GM23338 (cell line): ENCODE measurements at regions not wholly inside any gene's neighbourhood (a gene's known extent, or its start where the extent isn't known, plus 50 kb on each side); places are given as distances from the start of the nearest gene placed in this dataset.

ENCODE experiments used
- ATAC-seq: fragments of 200-7000 bp; cut with Tn5 transposase; 3 replicates; pipeline ENCODE4 v1.9.1; 2020
- DNase-seq: peaks from one replicate; pipeline ENCODE4 v3.0.0-alpha.2; 2015; ENCODE audit warnings: low spot score
- H2AFZ ChIP-seq: fragments of 200-600 bp; sonication (generic); 2 replicates; pipeline ENCODE4 v1.8.0; 2016; ENCODE audit warnings: antibody characterized with exemption, mild to moderate bottlenecking, moderate library complexity
- H3F3A ChIP-seq: fragments of 200-600 bp; sonication (generic); replicated peaks from 2 replicates; pipeline ENCODE4 v1.8.0; 2017; ENCODE audit warnings: antibody characterized with exemption, mixed run types, low read depth
- H3K27ac ChIP-seq: fragments of 200-600 bp; sonication (generic); 2 replicates; pipeline ENCODE4 v1.6.1; 2016; ENCODE audit warnings: low read depth
- H3K27me3 ChIP-seq: fragments of 200-600 bp; sonication (generic); 2 replicates; pipeline ENCODE4 v1.8.0; 2016; ENCODE audit warnings: mild to moderate bottlenecking, mixed run types, moderate library complexity; ENCODE audit not compliant: insufficient read depth
- H3K36me3 ChIP-seq: fragments of 200-600 bp; sonication (generic); 2 replicates; pipeline ENCODE4 v1.8.0; 2016; ENCODE audit warnings: mild to moderate bottlenecking; ENCODE audit not compliant: insufficient read depth
- H3K4me1 ChIP-seq: fragments of 200-600 bp; sonication (generic); 2 replicates; pipeline ENCODE4 v1.8.0; 2016; ENCODE audit warnings: mild to moderate bottlenecking, moderate library complexity; ENCODE audit not compliant: insufficient read depth
- H3K4me2 ChIP-seq: fragments of 200-600 bp; sonication (generic); 2 replicates; pipeline ENCODE4 v1.7.1; 2017; ENCODE audit warnings: mixed run types
- H3K4me3 ChIP-seq: fragments of 200-600 bp; sonication (generic); 2 replicates; pipeline ENCODE4 v1.6.1; 2016; ENCODE audit warnings: mixed run types
- H3K79me2 ChIP-seq: fragments of 200-600 bp; sonication (generic); replicated peaks from 2 replicates; pipeline ENCODE4 v1.8.0; 2017; ENCODE audit warnings: mild to moderate bottlenecking; ENCODE audit not compliant: insufficient read depth
- H3K9me2 ChIP-seq: fragments of 200-600 bp; sonication (generic); 2 replicates; pipeline ENCODE4 v1.8.0; 2017; ENCODE audit not compliant: insufficient read depth
- H4K20me1 ChIP-seq: fragments of 200-600 bp; sonication (generic); replicated peaks from 2 replicates; pipeline ENCODE4 v1.8.0; 2017; ENCODE audit warnings: mild to moderate bottlenecking; ENCODE audit not compliant: insufficient read depth
- H3K27ac Mint-ChIP-seq: 2 replicates; pipeline ENCODE4 v1.8.0; 2020; ENCODE audit warnings: inconsistent platforms, mild to moderate bottlenecking, moderate library complexity, mixed read lengths
- H3K27me3 Mint-ChIP-seq: 3 replicates; pipeline ENCODE4 v1.8.0; 2022; ENCODE audit warnings: low read depth, mild to moderate bottlenecking, moderate library complexity, mixed read lengths, inconsistent platforms; ENCODE audit not compliant: insufficient read depth, poor library complexity
- H3K36me3 Mint-ChIP-seq: 3 replicates; pipeline ENCODE4 v1.8.0; 2021; ENCODE audit warnings: low read depth, mild to moderate bottlenecking, inconsistent platforms, moderate library complexity, mixed read lengths
- H3K4me1 Mint-ChIP-seq: 3 replicates; pipeline ENCODE4 v1.8.0; 2020; ENCODE audit warnings: mild to moderate bottlenecking, inconsistent platforms, mixed read lengths
- H3K4me3 Mint-ChIP-seq: 3 replicates; pipeline ENCODE4 v1.8.0; 2021; ENCODE audit warnings: moderate library complexity, mild to moderate bottlenecking, inconsistent platforms, mixed read lengths
- H3K9me3 Mint-ChIP-seq: 3 replicates; pipeline ENCODE4 v1.8.0; 2020; ENCODE audit warnings: moderate library complexity, mild to moderate bottlenecking, inconsistent platforms, mixed read lengths
- NANOG ChIP-seq: IDR thresholded peaks from 2 replicates; pipeline ENCODE4 v1.6.1; 2016; ENCODE audit warnings: antibody characterized with exemption, borderline replicate concordance
- REST ChIP-seq: IDR thresholded peaks from one replicate; pipeline ENCODE4 v1.6.1; 2018; ENCODE audit warnings: antibody characterized with exemption; ENCODE audit not compliant: unreplicated experiment
- ZNF462 ChIP-seq: fragments of 250-450 bp; sonication (Bioruptor Pico); IDR thresholded peaks from 2 replicates; pipeline ENCODE4 v1.5.0; 2020; ENCODE audit warnings: mild to moderate bottlenecking, moderate library complexity

- TF ChIP-seq ZNF462 (no peak), REST (no peak)
Measured at GRCh38 chr3:151559736-151560135, 98.9 kb upstream of the IGSF10 start (continued).

- no peak overlapping the region for H3K27ac ChIP-seq
- no peak overlapping the region for H3K4me2 ChIP-seq
- no peak overlapping the region for H3K4me3 ChIP-seq
- H3K4me1 ChIP-seq = 0 out of 2 replicates have a peak, but pooled peaks cover 10% of the 10 kb centered on the region
- no peak overlapping the region for H2AFZ ChIP-seq
- H3K79me2 ChIP-seq = no peaks in the 10 kb centered on the region
- H3K27me3 ChIP-seq = no peaks in the 10 kb centered on the region
- H3K9me2 ChIP-seq = peaks cover 13% of the 10 kb centered on the region; the same call in 1 of the 2 replicates
- Mint-ChIP-seq H3K9me3 (no peaks in the 10 kb centered on the region), H3K27ac (no peak overlapping the region), H3K4me1 (peaks cover 11% of the 10 kb centered on the region), H3K36me3 (no peaks in the 10 kb centered on the region), H3K4me3 (no peak overlapping the region), H3K27me3 (peaks cover 2% of the 10 kb centered on the region)
- no peaks in the 10 kb centered on the region for H3K36me3 ChIP-seq
- DNase-seq = no peak
- H3F3A ChIP-seq = no peaks in the 10 kb centered on the region
- no peaks in the 10 kb centered on the region for H4K20me1 ChIP-seq
- ATAC-seq = no peak
- no peak for TF ChIP-seq NANOG
- TF ChIP-seq REST = no peak
Measured at GRCh38 chr3:151558661-151559060, 97.8 kb upstream of the IGSF10 start.
